Activated T-cell treated with anti-CD3 and anti-CD28 coated beads for 1 hour (primary cell): ENCODE measurements at regions not wholly inside any gene's neighbourhood (a gene's known extent, or its start where the extent isn't known, plus 50 kb on each side); places are given as distances from the start of the nearest gene placed in this dataset.
"Not testable (repeated sequence)": the region's sequence is repeated elsewhere in the genome, so short reads cannot be mapped to it uniquely, and the experiment has no call there.

Source experiments
- DNase-seq: peaks from one replicate; pipeline ENCODE4 v3.0.0-alpha.2; 2020; ENCODE audit warnings: low read depth

GRCh38 chr4:137955595-137955994 lies 286.6 kb downstream of the SLC7A11 start:
- no peak for DNase-seq

GRCh38 chr4:137952116-137952515 lies 290.0 kb downstream of the SLC7A11 start:
- DNase-seq = no peak

- no peak for DNase-seq
These were observed 291.9 kb downstream of the SLC7A11 start for GRCh38 chr4:137950286-137950685.

- DNase-seq = no peak
These were observed 292.4 kb downstream of the SLC7A11 start for GRCh38 chr4:137949746-137950145.

- no peak for DNase-seq
These were observed 295.5 kb downstream of the SLC7A11 start for GRCh38 chr4:137946453-137947174.

GRCh38 chr4:137942815-137943214 lies 299.3 kb downstream of the SLC7A11 start:
- not testable (repeated sequence) for DNase-seq

GRCh38 chr4:137942015-137942515 lies 300.1 kb downstream of the SLC7A11 start:
- not testable (repeated sequence) for DNase-seq

GRCh38 chr4:137934911-137935310 lies 307.2 kb downstream of the SLC7A11 start:
- no peak for DNase-seq

GRCh38 chr4:137934046-137934445 lies 308.1 kb downstream of the SLC7A11 start:
- DNase-seq = no peak

- no peak for DNase-seq
These were observed 314.2 kb downstream of the SLC7A11 start for GRCh38 chr4:137927972-137928371.

GRCh38 chr4:137923494-137923893 lies 318.7 kb downstream of the SLC7A11 start:
- DNase-seq = no peak

- no peak for DNase-seq
These were observed 319.4 kb downstream of the SLC7A11 start for GRCh38 chr4:137922721-137923120.

GRCh38 chr4:137909529-137910309 lies 332.4 kb downstream of the SLC7A11 start:
- DNase-seq = no peak

GRCh38 chr4:137905930-137906329 lies 336.2 kb downstream of the SLC7A11 start:
- DNase-seq = no peak

- no peak for DNase-seq
These were observed 341.0 kb downstream of the SLC7A11 start for GRCh38 chr4:137901114-137901513.

- DNase-seq = no peak
These were observed 345.9 kb downstream of the SLC7A11 start for GRCh38 chr4:137896221-137896737.

- not testable (repeated sequence) for DNase-seq
These were observed 346.6 kb downstream of the SLC7A11 start for GRCh38 chr4:137895515-137895914.

GRCh38 chr4:137892134-137892533 lies 350.0 kb downstream of the SLC7A11 start:
- no peak for DNase-seq

GRCh38 chr4:137890812-137891211 lies 351.3 kb downstream of the SLC7A11 start:
- no peak for DNase-seq

GRCh38 chr4:137881641-137882040 lies 349.3 kb upstream of the PCDH18 start:
- DNase-seq = no peak

GRCh38 chr4:137868067-137868466 lies 335.8 kb upstream of the PCDH18 start:
- DNase-seq = not testable (repeated sequence)

- no peak for DNase-seq
These were observed 334.4 kb upstream of the PCDH18 start for GRCh38 chr4:137866671-137867070.

- DNase-seq = no peak
These were observed 329.4 kb upstream of the PCDH18 start for GRCh38 chr4:137861682-137862081.
